Endothelial cell of umbilical vein (primary cell): ENCODE measurements at regions not wholly inside any gene's neighbourhood (a gene's known extent, or its start where the extent isn't known, plus 50 kb on each side); places are given as distances from the start of the nearest gene placed in this dataset.

Source experiments
- BruUV-seq: library from RNA; stranded (reverse); fragments of 400-500 nt; replicated peaks from 2 replicates; lab custom pipeline; 2021; lab: Mats Ljungman, UMichigan
- CTCF ChIA-PET: fragments of 300-600, 350-600 bp; sonication (Branson Sonifier 250); formaldehyde crosslinking; loops from one replicate; lab custom pipeline; 2021; ENCODE audit warnings: antibody characterized with exemption, inconsistent platforms; lab: Charles Lee
- POLR2A ChIA-PET: fragments of 300-600, 350-600 bp; sonication (Branson Sonifier 250); formaldehyde crosslinking; loops from one replicate; lab custom pipeline; 2021; ENCODE audit warnings: antibody characterized with exemption, inconsistent platforms; lab: Charles Lee
- DNase-seq: peaks from one replicate; pipeline ENCODE4 v3.0.0-alpha.2; 2011; ENCODE audit warnings: low read depth, low spot score
- FAIRE-seq: peaks from 2 replicates; lab custom pipeline; 2011; peaks lifted over from hg19 to GRCh38; lab: Jason Lieb, UNC
- H2AFZ ChIP-seq: 2 replicates; pipeline ENCODE4 v1.6.0; 2012; ENCODE audit warnings: low read depth, low read length, control low read depth, inconsistent platforms
- H3K27ac ChIP-seq: 2 replicates; pipeline ENCODE4 v1.5.1; 2011; ENCODE audit warnings: low read depth, mild to moderate bottlenecking, control low read depth, low read length, moderate library complexity; ENCODE audit not compliant: insufficient read depth
- H3K27me3 ChIP-seq, 2 experiments: 2 replicates each; pipeline versions ENCODE4 v1.6.0 to v1.6.1; 2011; ENCODE audit warnings: low read length in 2 of 2, mixed read lengths in 1 of 2; ENCODE audit not compliant: control insufficient read depth in 2 of 2, insufficient read depth in 2 of 2
- H3K36me3 ChIP-seq, 2 experiments: 2 replicates in 1 of 2; 3 replicates in 1 of 2; pipeline ENCODE4 v1.5.1; 2011; ENCODE audit warnings: low read length in 2 of 2, mild to moderate bottlenecking in 1 of 2, moderate library complexity in 1 of 2; ENCODE audit not compliant: control insufficient read depth in 2 of 2, insufficient read depth in 2 of 2; ENCODE audit errors: extremely low read depth in 1 of 2
- H3K4me1 ChIP-seq: 3 replicates; pipeline ENCODE4 v1.5.1; 2011; ENCODE audit warnings: mild to moderate bottlenecking, low read length; ENCODE audit not compliant: control insufficient read depth, insufficient read depth; ENCODE audit errors: extremely low read depth
- H3K4me2 ChIP-seq: 2 replicates; pipeline ENCODE4 v1.6.1; 2011; ENCODE audit warnings: low read length, control low read depth, mixed read lengths; ENCODE audit not compliant: insufficient read depth
- H3K4me3 ChIP-seq, 3 experiments: fragments of 200-600 bp in 1 of 3; sonication (generic), shearing (Covaris generic) in 1 of 3; replicated peaks in 1 of 3; 2 replicates each; pipeline ENCODE4 v1.5.1; 2011 to 2016; ENCODE audit warnings: control low read depth in 3 of 3, low read length in 3 of 3, mild to moderate bottlenecking in 2 of 3, inconsistent platforms in 1 of 3, low read depth in 1 of 3, moderate library complexity in 1 of 3; ENCODE audit not compliant: insufficient read depth in 1 of 3
- H3K79me2 ChIP-seq: 2 replicates; pipeline ENCODE4 v1.6.0; 2012; ENCODE audit warnings: low read length, inconsistent platforms; ENCODE audit not compliant: control insufficient read depth, insufficient read depth
- H3K9ac ChIP-seq: replicated peaks from 2 replicates; pipeline ENCODE3; 2011; ENCODE audit warnings: low read length, control low read depth; ENCODE audit not compliant: insufficient read depth; ENCODE audit errors: extremely low read depth
- H3K9me1 ChIP-seq: replicated peaks from 3 replicates; pipeline ENCODE4 v1.6.0; 2011; ENCODE audit warnings: mild to moderate bottlenecking, low read length; ENCODE audit not compliant: control insufficient read depth, insufficient read depth; ENCODE audit errors: extremely low read depth
- H3K9me3 ChIP-seq: replicated peaks from 2 replicates; pipeline ENCODE4 v1.5.1; 2012; ENCODE audit warnings: low read length, inconsistent platforms; ENCODE audit not compliant: control insufficient read depth, insufficient read depth
- H4K20me1 ChIP-seq: replicated peaks from 2 replicates; pipeline ENCODE3; 2011; ENCODE audit warnings: mild to moderate bottlenecking, low read length; ENCODE audit not compliant: control insufficient read depth, insufficient read depth; ENCODE audit errors: extremely low read depth
- CTCF ChIP-seq, 2 donors: IDR thresholded peaks; 1 replicate in 1 of 2; 2 replicates in 1 of 2; pipeline ENCODE4 v1.5.1; 2011; ENCODE audit warnings: low read length in 2 of 2, mild to moderate bottlenecking in 2 of 2, moderate library complexity in 2 of 2, control low read depth in 1 of 2, inconsistent platforms in 1 of 2, low read depth in 1 of 2; ENCODE audit not compliant: insufficient read depth in 1 of 2; ENCODE audit errors: extremely low read depth in 1 of 2
- EZH2 ChIP-seq: IDR thresholded peaks from 2 replicates; pipeline ENCODE4 v1.6.1; 2012; ENCODE audit warnings: borderline replicate concordance, low read depth, mild to moderate bottlenecking, moderate library complexity, low read length, inconsistent platforms; ENCODE audit not compliant: severe bottlenecking
- FOS ChIP-seq: IDR thresholded peaks from 2 replicates; pipeline ENCODE4 v1.6.1; 2011; ENCODE audit warnings: mild to moderate bottlenecking, low read length, moderate library complexity, borderline replicate concordance; ENCODE audit not compliant: insufficient read depth
- GATA2 ChIP-seq: IDR thresholded peaks from 2 replicates; pipeline ENCODE4 v1.7.0; 2011; ENCODE audit warnings: low read depth, mild to moderate bottlenecking, moderate library complexity, mixed read lengths, low read length; ENCODE audit not compliant: insufficient read length, insufficient read depth
- JUN ChIP-seq: IDR thresholded peaks from 2 replicates; pipeline ENCODE4 v1.6.1; 2011; ENCODE audit warnings: borderline replicate concordance, low read depth; ENCODE audit not compliant: insufficient read length, insufficient read depth
- MYC ChIP-seq: IDR thresholded peaks from one replicate; pipeline ENCODE4 v1.6.1; 2011; ENCODE audit warnings: mild to moderate bottlenecking, low read depth, low read length
- POLR2A ChIP-seq: IDR thresholded peaks from 2 replicates; pipeline ENCODE4 v1.6.1; 2012; ENCODE audit warnings: low read depth, mild to moderate bottlenecking, control low read depth, low read length
- POLR2AphosphoS5 ChIP-seq: IDR thresholded peaks from 2 replicates; pipeline ENCODE4 v1.6.1; 2012; ENCODE audit warnings: low read depth, mild to moderate bottlenecking, control low read depth, low read length, moderate library complexity; ENCODE audit not compliant: insufficient read depth
- dilution Hi-C: fragments of 300-500 bp; cut with MboI; formaldehyde crosslinking; loops from one replicate; pipeline ENCODE4 v1.15.0; 2019; ENCODE audit warnings: low sequenced_read_pairs; ENCODE audit not compliant: extremely low pct_ligation_motif_present
- intact Hi-C: fragments of 100-400 bp; cut with micrococcal nuclease; formaldehyde crosslinking; loops from one replicate; pipeline ENCODE4 v1.10.0; 2022
- TF ChIP-seq, protein P1 (sequence below): IDR thresholded peaks from 2 replicates; pipeline ENCODE4 v1.6.1; 2011; ENCODE audit not compliant: insufficient read depth, insufficient read length

DNA sequence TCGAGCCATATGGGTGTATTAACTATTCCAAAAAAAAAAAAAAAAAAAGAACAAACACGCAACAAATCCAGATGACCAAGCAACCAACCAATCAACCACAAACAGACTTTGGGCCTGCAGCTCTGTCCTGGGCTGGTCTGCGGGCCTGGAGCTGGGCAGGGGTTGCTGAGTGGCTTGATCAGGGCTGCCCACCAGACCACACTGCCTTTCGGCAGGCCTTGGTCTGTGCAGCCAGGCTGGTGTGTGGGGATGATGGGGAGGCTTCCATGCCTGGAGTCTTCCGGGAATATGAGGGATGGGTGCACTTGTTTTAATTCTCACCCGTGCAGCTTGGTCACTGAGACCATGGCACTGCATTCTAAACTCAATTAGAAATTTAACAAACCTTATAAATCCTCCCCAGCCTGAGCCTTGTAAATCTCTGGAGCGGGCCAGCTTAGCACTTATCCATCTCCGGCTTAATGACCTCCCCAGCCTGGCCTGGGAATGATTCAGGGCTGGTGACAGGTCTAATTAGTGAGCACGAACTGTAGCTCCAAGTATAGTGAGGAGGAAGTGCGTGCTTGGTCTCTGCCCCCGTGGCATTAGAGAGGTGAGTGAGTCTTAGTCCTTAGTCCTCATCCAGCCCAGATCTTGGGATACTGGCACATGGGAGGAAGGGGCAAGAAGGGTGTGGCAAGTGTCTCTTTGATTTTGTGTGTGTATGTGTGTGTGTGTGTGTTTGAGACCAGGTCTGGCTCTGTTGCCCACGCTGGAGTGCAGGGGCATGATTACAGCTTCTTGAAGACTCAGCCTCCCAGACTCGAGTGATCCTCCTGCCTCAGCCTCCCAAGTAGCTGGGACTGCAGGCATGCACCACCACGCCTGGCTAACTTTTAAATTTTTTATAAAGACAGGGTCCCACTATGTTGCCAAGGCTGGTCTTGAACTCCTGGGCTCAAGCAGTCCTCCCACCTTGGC, 74.6 kb upstream of the CSF3R start:
- intact Hi-C loops (no loop called here), dilution Hi-C loops (no loop called here)
- Histone ChIP-seq H3K9me3 (no peaks in the 10 kb centered on the region), H3K79me2 (no peaks in the 10 kb centered on the region), H3K36me3 (no peaks in the 10 kb centered on the region), H3K27me3 (peaks cover 4 to 5% of the 10 kb centered on the region in 2 experiments), H3K4me2 (no peak overlapping the region), H3K4me1 (no peaks in the 10 kb centered on the region), H2AFZ (no peak overlapping the region), H3K27ac (no peak overlapping the region), H3K4me3 (no peak overlapping the region), H4K20me1 (no peaks in the 10 kb centered on the region), H3K9me1 (no peaks in the 10 kb centered on the region), H3K9ac (no peak overlapping the region)
- ChIA-PET POLR2A (no interaction called here), CTCF (interaction anchor here (1.2 to 2.5 kb wide), 3 partner anchors 19 to 767 kb away, joined by 3 to 9 read pairs (median 5); no protein-coding TSS in a partner anchor)
- TF ChIP-seq GATA2 (no peak), POLR2AphosphoS5 (no peak), EZH2 (no peak), POLR2A (no peak), CTCF (IDR thresholded peaks at IDR 0.05; ENCODE audit: extremely low read depth in 1 of 2, insufficient read depth in 1 of 2, low read depth in 1 of 2, low read length in 2 of 2) (no peak), FOS (no peak), JUN (no peak), MYC (no peak)
- TF ChIP-seq, protein P1, sequence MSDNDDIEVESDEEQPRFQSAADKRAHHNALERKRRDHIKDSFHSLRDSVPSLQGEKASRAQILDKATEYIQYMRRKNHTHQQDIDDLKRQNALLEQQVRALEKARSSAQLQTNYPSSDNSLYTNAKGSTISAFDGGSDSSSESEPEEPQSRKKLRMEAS, result no peak
- no TSS peak for BruUV-seq
- FAIRE-seq (no peak), DNase-seq (no peak)
